NCI-H82 treated with DMSO at 0.1 percent for 48 hours (cell line): ENCODE measurements at regions not wholly inside any gene's neighbourhood (a gene's known extent, or its start where the extent isn't known, plus 50 kb on each side); places are given as distances from the start of the nearest gene placed in this dataset.

Experiments used
- DNase-seq: peaks from one replicate; lab custom pipeline; 2025; ENCODE audit not compliant: unreplicated experiment; lab: John Stamatoyannopoulos, UW

DNA sequence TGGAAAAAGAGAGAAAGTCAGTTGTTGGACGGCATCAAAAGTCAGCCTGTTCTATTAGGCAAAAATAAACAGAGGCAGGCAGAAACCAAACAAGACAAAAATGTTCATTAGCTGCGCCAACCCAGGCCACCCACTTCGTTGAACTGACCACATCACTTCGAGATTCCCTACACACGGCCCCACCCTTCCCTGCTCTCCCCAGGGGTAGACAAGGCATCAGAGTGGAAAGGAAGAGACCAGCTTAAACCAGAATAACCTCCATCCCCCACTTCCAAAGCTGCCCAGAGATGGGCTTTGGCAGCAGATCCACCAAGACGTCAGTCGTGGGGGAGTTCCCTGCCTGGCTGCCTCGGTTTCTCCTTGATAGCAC lies 204.6 kb upstream of the TSHZ3 start:
- DNase-seq = no peak

DNA sequence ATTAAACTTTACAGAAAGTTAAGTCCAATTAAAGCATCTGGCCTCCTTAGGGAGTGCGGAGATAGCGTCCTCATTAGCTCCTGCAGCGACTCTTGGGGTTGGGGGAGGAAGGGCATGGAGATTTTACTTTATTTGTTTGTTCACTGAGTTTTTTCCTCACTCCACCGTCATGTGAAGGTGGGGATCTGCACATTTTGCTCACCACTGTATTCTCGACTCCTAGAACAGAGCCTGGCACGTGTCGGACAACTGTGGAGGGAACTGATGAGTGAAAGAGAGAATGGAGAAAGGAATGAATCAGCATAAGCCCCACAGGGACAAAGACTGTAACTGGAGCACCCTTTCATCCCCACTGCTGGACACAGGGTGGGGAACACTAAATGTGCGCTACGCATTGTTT lies 205.1 kb upstream of the TSHZ3 start:
- DNase-seq = no peak

DNA sequence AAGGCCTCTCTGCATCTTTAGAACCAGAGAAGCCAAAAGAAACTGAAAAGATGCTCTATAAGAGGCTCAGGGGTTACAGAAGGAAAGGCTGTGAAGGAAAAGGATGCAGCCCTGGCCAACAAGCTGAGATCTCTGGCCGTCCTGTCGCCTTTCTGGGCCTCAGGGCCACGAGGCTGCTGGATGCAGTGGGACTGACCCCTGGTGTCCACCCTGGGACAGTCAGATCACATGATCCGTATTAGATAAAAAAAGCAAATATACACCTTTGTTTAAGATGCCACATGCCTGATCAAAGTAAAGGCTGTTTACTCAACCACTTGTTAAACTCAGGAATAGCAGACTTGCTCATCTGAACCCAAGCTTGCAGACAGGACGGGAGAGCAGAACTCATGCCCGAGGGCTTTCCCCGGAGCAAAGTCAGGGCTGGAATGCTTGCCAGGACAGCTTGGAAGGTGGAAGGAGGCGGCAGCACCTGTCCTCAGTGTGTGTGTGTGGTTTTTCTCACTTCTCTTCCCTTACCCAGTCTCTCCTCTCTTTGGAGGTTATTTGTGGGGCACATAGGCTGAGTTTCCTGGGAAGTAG lies 206.5 kb upstream of the TSHZ3 start:
- DNase-seq = no peak

DNA sequence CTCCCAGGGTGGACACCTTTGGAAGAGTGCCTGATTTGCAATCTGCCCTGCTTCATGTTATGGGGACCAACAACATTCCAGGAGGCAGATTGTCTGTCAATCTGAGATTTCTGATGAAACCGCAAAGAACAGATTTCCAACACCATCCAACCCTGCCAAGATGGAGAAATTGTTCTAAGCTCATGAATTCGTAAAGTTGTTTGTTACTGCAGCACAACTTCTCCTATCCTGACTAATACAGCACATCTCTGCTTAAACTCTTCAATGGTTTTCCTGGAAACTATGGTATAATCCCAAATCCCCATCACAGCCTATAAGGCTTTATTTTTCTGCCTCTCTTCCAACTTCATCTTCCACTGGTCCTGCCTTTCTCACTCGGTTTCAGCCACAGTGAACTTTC lies 210.3 kb upstream of the TSHZ3 start:
- no peak for DNase-seq

DNA sequence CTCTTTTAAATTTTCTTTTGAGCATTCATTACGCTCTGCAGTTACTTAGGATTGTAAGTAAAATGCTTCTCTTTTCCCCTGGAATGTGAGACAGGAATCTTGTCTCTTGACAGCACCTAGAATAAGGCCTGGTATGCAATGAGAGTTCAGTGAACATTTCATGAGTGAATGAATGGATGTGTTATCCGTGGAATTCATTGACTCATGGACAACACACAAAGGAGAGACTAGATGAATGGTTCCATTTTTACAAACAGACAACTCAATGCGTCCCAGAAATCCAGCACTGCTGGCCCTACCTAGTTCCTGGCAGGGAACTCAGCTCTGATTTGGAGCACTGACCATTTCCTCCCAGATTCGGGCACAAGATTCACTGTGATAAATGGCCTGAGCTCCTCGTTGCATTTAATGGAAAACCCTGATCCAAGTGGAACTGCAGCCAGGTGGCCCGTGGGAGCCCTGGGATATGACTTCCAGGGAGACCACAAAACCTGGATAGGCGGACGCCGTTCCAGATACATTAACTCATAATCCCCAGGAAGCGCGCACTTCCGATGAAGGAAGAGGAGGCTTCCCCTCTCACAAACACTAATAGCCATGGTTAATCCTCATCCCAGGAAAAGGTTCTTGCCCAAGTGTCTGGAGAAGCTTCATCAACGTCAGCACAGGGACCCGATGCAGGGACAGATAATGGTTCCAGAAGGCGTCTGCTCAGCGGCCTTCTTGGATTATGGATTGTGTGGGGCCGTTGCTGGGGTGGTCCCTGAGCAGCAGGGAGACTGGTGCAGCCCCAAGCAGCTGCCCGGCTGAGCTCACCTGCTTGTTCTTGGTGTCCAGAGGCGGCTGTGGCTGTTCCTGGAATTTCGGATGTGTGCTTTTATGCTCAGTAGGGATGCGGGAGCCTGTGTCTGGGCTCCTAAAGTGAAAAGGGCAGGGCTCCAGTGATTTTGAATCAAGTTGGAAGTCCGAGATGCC lies 211.1 kb upstream of the TSHZ3 start:
- no peak for DNase-seq

DNA sequence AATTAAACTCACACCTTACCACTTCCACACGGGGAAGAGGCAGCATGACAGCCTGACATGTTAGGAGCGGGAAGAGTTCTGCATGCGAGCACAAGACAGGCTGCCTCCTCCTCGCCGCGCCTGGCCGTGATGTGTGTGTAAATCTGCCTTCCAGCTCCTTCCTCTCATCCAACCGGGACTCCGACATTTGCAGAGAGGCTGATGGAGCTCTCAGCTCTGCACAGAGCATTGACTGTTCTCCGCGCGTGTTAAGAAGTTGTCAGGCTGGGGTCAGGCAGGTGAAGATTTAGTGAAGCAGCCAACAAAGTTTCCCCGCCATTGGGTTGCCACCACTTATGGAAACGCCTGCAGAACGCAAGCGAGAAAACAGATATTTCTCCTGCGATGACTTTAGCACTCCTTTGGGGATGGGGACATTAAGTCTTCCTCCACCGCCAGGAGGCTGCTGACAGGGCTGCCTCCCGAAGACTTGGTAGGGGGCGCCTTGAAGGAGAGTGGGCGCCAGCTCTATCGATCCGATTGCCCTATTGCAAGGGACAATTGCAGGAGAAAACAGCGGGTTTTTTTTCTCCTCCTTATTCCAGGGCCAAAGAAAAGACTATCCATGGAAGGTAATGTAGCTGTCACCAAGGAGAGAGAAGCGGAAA lies 213.9 kb upstream of the TSHZ3 start:
- no peak for DNase-seq

DNA sequence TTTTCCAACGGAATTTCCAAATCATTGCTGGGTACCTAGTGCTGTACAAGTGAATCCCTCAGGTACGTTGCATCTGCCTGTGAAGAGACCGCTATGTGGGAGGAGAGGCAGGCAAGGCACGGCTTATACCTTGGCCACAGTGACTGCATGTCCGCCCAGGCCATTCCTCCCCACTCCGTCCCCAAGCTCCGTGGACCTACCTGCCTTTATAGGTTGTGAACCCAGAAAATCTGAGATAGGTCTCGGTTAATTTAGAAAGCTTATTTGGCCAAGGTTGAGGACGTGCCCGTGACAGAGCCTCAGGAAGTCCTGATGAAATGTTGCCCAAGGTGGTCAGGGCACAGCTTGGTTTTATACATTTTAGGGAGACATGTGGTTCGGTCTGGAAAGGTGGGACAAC lies 218.5 kb upstream of the TSHZ3 start:
- DNase-seq = no peak

DNA sequence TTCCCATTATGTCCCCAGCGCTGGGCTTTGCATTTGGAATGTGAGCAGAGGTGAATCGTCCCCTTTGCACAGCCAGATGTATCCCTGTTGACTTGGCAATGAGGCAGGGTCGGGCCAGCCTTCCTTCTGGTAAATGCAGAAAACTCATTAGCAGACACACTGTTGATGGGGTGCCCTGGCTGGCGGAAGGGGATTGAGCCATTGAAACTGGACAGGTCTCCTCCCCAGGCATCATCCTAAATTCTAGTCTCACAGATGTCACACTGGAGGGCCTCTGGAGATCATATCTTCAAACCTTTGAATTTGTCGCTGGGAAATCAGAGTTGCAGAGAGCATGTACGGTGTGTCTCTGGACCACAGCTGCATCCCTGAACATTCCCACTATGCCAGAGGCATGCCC lies 219.5 kb upstream of the TSHZ3 start:
- DNase-seq = no peak

DNA sequence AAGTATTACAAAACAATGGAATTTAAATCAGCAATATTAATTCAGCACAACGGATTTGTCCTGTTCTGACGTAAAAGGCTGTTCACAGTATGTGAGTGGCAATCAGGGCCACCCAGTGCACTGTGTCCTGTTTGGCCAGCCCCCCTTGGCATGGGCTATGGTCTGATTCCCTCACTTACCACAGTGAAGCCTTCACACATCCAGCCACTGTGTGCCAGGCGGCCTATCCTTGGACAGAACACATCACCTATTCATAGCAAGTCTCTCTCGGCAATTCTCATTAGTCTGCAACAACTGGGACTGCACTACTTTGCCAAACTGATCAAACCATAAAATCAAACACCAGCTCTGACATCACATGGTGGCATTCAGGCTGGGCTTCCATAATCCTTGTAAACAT lies 221.5 kb upstream of the TSHZ3 start:
- DNase-seq = no peak

DNA sequence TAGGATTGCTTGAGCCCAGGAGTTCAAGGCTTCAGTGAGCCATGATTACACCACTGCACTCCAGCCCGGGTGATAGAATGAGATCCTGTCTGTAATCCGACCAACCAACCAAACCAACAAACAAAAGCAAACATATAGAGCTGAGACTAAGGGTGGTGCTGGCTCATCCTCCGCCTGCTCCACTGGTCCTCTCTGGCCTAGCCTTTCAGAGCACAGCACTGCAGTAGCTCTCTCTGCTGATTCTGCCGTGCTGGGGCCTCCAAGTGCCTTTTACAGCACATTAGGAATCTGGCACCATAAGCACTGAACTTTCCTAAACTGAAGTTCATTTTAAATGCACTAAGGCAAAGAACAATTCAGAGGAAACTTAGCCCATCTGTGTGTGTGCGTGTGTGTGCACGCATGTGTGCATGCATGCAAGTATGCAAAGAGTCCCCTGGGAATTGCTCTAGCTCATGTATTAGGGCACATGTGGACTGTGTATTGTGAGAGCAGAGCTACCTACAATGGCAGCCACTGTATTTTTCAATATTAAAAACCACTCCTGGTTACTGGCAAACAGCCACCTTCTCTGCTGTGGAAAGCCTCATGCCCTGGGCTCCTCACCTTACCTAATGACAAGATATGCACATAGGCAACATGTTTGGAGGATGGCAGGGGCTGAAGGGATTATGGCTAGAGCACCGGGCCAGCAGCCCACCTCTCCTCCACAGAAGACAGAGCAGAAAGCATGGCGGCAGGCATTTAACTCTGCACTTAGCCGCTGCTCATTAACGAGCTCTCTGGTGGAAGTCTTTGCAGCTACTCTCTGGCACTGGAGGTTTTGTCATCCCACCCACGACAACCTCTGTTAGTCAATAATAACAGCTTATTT lies 223.1 kb upstream of the TSHZ3 start:
- no peak for DNase-seq

DNA sequence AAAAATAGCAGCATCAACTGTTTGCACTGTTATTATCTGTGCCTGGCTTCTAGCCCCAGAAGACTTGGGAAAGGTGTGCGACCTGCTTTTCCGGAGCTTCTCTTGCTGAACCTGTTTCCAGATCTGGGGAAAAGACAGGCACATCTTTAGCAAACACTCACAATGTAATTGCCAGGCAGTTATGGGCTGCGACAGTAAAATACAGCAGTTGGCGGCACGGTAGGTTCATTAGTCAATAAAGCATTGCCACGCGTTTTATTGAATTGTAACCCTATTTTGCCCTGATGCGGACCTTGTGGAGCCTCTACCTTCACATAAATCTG lies 223.7 kb upstream of the TSHZ3 start:
- no peak for DNase-seq

DNA sequence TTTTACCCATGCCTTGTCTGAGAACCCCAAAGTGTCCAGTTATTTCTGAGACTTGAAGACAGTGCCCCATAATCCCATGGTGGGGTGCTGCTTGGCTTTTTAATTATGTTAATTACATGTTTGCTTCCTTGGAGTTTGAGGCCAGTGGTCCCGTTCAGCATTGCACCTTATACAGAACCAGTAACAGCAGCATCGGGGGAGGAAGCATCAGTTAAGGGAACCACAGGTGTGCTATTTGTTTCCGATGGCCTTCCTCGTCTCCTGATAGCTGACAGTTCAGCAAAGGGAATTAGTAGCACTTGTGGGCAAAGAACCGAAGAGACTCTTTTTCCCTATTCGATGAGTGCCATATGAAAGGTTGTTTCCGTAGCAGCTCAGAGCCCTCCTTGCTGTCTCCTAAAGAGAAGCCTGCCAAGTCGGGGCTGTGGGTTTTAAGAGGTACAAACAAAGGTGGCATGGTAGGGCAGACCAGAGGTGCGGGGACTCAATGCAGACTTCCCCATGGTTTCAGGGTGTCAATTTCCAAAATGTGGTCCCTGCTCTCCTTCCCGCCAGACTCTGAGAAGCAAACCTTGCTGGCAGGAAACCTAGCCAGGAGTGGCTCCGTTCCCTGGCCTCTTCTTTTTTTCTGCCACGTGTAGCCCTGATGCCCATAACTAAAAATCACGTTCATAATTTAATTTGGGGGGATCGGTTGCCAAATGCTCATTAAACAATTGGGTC lies 225.2 kb upstream of the TSHZ3 start:
- no peak for DNase-seq

DNA sequence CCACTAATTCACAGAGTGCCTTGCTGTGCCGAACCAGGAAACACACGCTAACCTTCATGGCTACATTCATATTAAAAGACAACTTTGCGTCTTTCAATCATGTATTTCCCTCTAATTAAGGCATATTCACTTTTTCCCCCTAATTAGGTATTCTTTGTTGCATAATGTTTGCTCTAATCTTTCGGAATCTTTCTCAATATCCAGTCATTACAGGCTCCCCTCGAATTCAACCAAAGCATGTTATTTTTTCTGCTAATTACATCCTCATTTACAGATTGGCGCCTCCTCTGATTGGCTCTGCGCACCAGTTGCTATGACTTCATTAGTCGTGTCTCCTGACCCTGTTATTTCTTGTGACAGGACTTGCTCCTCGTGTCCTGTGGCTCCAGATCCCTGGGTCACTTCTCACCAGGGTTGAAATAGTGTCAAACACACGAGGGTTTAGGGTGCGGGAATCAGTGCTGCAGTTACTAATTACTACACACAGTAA lies 226.7 kb upstream of the TSHZ3 start:
- no peak for DNase-seq

DNA sequence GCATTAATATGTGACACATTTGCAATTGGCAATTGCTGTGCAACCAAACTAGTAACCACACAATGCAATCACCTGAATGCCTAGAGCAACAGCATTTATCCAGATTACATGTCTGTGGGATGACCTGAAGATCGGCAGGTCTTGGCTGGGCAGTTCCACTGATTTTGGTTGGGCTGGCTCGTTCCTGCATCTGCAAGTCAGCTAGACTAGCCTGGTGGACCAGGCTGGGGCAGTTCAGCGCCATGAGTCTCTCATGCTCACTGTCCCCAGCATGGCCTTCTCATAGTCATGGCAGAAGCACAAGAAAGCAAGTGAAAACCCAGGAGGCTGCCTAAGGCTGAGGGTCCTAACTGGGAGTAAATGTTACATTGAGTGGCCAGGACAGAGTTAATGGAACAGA lies 229.1 kb upstream of the TSHZ3 start:
- no peak for DNase-seq

DNA sequence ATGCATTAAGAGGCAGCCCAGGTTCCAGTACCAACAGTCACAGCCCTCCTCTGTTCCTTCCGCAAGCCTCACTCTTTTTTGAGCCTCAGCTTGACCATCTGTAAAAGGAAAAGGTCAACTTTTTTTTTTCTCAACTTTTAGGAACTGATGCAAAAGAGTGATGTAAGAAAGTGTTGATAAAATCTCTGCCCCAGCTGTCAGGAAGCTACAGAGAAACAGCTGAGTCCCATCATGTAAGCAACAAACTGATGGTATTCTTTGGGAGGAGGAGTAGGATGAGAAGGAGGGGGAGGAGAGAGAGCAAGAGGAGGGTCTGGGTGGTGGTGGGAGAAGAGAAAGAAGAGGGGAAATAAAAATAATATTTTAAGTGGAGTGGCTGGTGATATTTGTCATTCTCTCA lies 233.9 kb upstream of the TSHZ3 start:
- DNase-seq = no peak

DNA sequence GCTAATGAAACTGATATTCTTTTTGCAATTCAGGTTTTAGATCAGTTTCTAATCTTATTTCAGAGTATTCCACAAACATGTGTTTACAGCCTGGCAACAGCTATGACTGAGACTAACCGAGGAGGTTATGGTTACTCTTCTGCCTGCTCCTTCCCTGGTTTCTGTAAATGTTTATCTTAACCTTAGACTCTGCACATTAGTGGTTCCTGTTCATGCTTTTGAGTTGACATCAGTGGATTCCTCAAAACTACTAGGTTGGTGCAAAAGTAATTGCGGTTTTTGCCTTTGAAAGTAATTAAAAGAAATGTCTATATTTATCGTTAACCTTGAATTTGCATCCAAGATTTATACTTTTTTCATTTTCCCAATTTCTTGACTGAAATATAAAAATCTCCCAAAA lies 237.0 kb upstream of the TSHZ3 start:
- DNase-seq = no peak

DNA sequence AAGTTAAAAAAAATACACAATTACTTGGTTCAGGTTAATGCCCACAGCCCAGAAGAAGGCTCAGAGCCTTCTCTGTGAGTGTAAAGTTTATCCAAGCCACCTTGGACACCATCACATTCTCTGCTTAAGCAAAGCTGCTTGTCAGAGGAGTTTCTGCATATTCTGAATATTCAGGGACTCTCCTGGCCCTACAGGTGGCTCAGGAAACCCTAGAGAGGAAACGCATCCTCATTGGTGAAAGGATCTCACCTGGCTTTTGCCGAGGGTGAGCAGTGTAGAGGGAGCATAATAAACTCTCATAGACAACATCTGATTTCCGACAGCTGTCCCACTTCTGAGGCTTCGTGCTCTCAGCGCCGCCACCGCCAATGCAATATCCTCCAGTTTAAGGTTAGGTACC lies 239.9 kb upstream of the TSHZ3 start:
- no peak for DNase-seq

DNA sequence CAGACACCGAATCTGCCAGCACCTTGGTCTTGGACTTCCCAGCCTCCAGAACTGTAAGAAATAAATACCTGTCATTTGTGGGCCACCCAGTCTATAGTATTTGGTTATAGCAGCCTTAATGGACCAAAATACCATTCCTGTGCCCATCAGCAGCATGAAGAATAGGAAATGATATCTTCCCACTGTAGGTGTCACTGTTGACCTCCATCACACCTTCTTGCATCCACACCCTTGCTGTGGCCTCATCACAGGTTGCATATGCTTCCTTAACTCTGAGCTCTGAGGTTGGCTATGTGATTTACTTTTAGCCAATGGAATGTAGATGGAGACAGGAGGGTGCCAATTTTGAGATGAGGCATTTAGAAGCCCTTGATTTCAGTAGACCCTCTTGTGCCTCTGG lies 242.0 kb upstream of the TSHZ3 start:
- no peak for DNase-seq

DNA sequence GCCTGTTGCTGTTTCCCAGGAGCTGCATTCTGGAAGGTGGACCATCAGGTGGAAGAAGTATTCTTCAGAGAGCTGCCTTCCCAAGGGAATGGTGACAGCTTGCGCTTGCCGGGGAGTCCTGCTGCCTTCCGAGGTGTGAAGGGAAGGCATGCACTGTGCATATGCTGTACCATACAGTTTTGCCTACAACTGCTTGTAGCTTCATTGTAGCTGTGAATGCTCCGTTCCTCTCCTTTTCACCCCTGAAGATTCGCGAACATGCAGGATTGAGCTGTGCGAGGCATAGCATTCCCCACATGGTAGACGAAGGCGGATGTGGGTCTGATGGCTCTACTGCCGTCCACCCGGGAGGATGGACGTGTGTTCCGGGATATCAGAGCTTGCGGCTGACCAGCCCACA lies 243.2 kb upstream of the TSHZ3 start:
- no peak for DNase-seq

DNA sequence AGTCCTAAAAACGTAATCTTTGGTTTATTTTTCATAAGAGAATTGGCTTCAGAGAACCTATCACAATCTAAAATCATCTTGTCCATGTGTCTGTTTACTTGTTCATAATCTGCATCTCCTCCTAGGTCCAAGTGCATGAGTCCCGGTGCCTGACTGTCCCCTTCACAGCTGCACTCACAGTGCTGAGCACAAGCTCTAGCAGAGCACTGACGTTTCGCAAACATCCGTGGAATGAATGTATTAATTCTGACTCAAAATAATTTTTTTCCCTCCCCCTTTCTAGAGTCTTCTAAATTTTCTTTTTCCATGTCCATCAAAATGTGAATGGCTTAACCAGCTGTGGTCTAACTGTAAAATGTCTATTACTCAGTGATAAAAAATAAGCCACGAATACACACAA lies 245.5 kb upstream of the TSHZ3 start:
- no peak for DNase-seq

DNA sequence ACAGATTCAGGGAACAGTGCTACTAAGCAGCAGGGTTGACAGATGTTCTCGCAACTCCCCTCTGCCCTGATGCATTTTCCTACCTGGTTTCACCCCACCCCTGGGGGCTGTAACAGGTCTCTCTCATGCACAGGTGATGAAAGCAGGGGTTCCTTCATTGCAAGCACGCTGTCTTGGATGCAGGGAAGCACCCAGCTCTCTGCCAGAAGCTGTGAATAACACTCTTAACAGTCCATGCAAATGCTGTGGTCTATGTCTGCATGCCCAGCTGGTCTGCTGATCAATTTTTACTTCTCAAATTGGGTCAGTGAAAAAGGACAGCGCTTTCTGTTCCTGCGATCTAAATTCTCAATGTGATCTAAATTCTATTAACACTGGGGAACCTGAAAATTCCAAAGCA lies 246.3 kb upstream of the TSHZ3 start:
- DNase-seq = no peak
